MM.1S (cell line): ENCODE measurements at regions not wholly inside any gene's neighbourhood (a gene's known extent, or its start where the extent isn't known, plus 50 kb on each side); places are given as distances from the start of the nearest gene placed in this dataset.

Source experiments
- DNase-seq: peaks from one replicate; pipeline ENCODE4 v3.0.0-alpha.2; 2015
- H2AFZ ChIP-seq: fragments of 300-600 bp; sonication (generic); 2 replicates; pipeline ENCODE4 v1.6.0; 2016; ENCODE audit warnings: antibody characterized with exemption, low read length
- H3F3A ChIP-seq: fragments of 300-600 bp; sonication (generic); 2 replicates; pipeline ENCODE4 v1.6.1; 2016; ENCODE audit warnings: mild to moderate bottlenecking, antibody characterized with exemption, low read length, moderate library complexity, mixed read lengths; ENCODE audit not compliant: insufficient read depth
- H3K27ac ChIP-seq: fragments of 300-600 bp; sonication (generic); 2 replicates; pipeline ENCODE4 v1.5.1; 2016; ENCODE audit warnings: mild to moderate bottlenecking, low read length
- H3K27me3 ChIP-seq: fragments of 300-600 bp; sonication (generic); replicated peaks from 2 replicates; pipeline ENCODE4 v1.6.0; 2016; ENCODE audit warnings: low read length; ENCODE audit not compliant: insufficient read depth
- H3K36me3 ChIP-seq: fragments of 300-600 bp; sonication (generic); replicated peaks from 2 replicates; pipeline ENCODE4 v1.6.1; 2016; ENCODE audit warnings: mild to moderate bottlenecking, low read length, mixed read lengths; ENCODE audit not compliant: insufficient read depth
- H3K4me1 ChIP-seq: fragments of 300-600 bp; sonication (generic); 2 replicates; pipeline ENCODE4 v1.6.1; 2016; ENCODE audit warnings: low read length, mixed read lengths
- H3K4me2 ChIP-seq: fragments of 300-600 bp; sonication (generic); 2 replicates; pipeline ENCODE4 v1.6.0; 2016; ENCODE audit warnings: low read depth, low read length
- H3K4me3 ChIP-seq: fragments of 300-600 bp; sonication (generic); 2 replicates; pipeline ENCODE4 v1.5.1; 2016; ENCODE audit warnings: low read length, mixed read lengths
- H3K79me2 ChIP-seq: fragments of 300-600 bp; sonication (generic); 2 replicates; pipeline ENCODE4 v1.6.1; 2016; ENCODE audit warnings: mixed run types, low read length, mixed read lengths
- H3K9ac ChIP-seq: fragments of 300-600 bp; sonication (generic); 2 replicates; pipeline ENCODE4 v1.6.1; 2016; ENCODE audit warnings: low read length, mixed read lengths
- H3K9me2 ChIP-seq: fragments of 300-600 bp; sonication (generic); replicated peaks from 2 replicates; pipeline ENCODE4 v1.6.1; 2016; ENCODE audit warnings: mild to moderate bottlenecking, low read length, mixed read lengths; ENCODE audit not compliant: insufficient read depth
- H3K9me3 ChIP-seq: fragments of 300-600 bp; sonication (generic); replicated peaks from 2 replicates; pipeline ENCODE4 v1.6.1; 2016; ENCODE audit warnings: mild to moderate bottlenecking, low read length, mixed read lengths; ENCODE audit not compliant: insufficient read depth
- H4K20me1 ChIP-seq: fragments of 300-600 bp; sonication (generic); 2 replicates; pipeline ENCODE4 v1.6.1; 2016; ENCODE audit warnings: mild to moderate bottlenecking, low read length, moderate library complexity, mixed read lengths; ENCODE audit not compliant: insufficient read depth
- EZH2 ChIP-seq: fragments of 300-600 bp; sonication (generic); optimal IDR thresholded peaks from 2 replicates; pipeline ENCODE3; 2017; ENCODE audit warnings: low read depth, mild to moderate bottlenecking, antibody characterized with exemption, low read length, mixed read lengths
- EZH2phosphoT487 ChIP-seq: fragments of 300-600 bp; sonication (generic); IDR thresholded peaks from 2 replicates; pipeline ENCODE4 v1.6.1; 2018; ENCODE audit warnings: antibody characterized with exemption, low read length
- TF ChIP-seq, protein P1 (sequence below): fragments of 300-600 bp; sonication (generic); IDR thresholded peaks from 2 replicates; pipeline ENCODE4 v1.5.1; 2016; ENCODE audit warnings: antibody characterized with exemption, low read length, mixed read lengths

DNA sequence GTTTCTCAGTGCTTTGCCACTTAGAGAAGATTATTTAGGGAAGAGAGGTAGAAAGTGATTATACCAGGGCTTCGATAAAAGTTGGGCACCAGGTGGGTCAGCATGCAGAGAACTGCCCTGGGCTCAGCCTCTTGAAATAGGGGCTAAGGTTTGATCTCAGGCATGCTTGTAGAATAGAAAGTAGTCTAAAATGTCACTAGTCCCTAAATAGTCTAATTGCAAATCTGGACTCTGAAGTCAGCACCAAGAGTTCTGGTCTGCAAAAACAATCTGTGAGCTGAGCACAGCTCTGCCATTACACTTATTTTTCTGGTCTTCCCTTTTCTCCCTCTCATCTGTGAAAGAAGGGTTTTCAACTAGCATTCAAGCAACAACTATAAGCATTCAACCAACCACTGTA is 248.0 kb downstream of the SMARCA2 start:
- Histone ChIP-seq H3K4me3 (no peak overlapping the region), H3K36me3 (no peaks in the 10 kb centered on the region), H3K9ac (no peak overlapping the region), H3K4me1 (no peaks in the 10 kb centered on the region), H4K20me1 (no peaks in the 10 kb centered on the region), H3K9me3 (no peaks in the 10 kb centered on the region), H3K27ac (no peak overlapping the region), H3K27me3 (no peaks in the 10 kb centered on the region), H3K4me2 (no peak overlapping the region; the same call in 1 of the 2 replicates), H3F3A (no peaks in the 10 kb centered on the region), H2AFZ (0 out of 2 replicates have a peak overlapping the region, but pooled peaks have one; percentile 10), H3K9me2 (no peaks in the 10 kb centered on the region), H3K79me2 (no peaks in the 10 kb centered on the region)
- no peak for DNase-seq
- TF ChIP-seq EZH2: no peak
- no peak for TF ChIP-seq EZH2phosphoT487
- TF ChIP-seq, protein P1, sequence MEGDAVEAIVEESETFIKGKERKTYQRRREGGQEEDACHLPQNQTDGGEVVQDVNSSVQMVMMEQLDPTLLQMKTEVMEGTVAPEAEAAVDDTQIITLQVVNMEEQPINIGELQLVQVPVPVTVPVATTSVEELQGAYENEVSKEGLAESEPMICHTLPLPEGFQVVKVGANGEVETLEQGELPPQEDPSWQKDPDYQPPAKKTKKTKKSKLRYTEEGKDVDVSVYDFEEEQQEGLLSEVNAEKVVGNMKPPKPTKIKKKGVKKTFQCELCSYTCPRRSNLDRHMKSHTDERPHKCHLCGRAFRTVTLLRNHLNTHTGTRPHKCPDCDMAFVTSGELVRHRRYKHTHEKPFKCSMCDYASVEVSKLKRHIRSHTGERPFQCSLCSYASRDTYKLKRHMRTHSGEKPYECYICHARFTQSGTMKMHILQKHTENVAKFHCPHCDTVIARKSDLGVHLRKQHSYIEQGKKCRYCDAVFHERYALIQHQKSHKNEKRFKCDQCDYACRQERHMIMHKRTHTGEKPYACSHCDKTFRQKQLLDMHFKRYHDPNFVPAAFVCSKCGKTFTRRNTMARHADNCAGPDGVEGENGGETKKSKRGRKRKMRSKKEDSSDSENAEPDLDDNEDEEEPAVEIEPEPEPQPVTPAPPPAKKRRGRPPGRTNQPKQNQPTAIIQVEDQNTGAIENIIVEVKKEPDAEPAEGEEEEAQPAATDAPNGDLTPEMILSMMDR: no peak

DNA sequence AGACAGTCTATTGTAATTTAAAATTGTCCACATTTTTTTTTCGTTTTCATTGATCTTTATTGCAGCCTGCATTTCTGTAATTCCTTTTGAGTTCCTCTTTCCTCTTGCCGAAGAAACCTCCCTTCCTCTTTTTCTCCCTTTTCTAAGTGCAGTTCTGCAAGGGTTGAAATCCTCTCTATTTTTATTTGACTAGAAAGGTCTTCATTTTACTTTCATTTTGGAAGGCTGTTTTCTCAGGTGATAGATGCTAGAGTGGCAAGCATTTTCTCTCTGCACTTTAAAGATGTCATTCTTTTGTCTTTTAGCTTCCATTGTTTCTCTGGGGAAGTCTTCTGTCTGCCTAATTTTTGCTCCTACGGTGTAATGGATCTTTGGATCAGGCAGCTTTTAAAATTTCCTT is 248.5 kb downstream of the SMARCA2 start:
- no peak overlapping the region for H3K4me3 ChIP-seq
- TF ChIP-seq EZH2 (no peak), EZH2phosphoT487 (no peak)
- TF ChIP-seq, protein P1: no peak
- H3K4me2 ChIP-seq: peak overlapping the region; percentile 14; the same call in 1 of the 2 replicates
- no peaks in the 10 kb centered on the region for H3F3A ChIP-seq
- H4K20me1 ChIP-seq: no peaks in the 10 kb centered on the region
- H2AFZ ChIP-seq: 0 out of 2 replicates have a peak overlapping the region, but pooled peaks have one; percentile 22
- H3K9me2 ChIP-seq: no peaks in the 10 kb centered on the region
- H3K9me3 ChIP-seq: no peaks in the 10 kb centered on the region
- H3K79me2 ChIP-seq: no peaks in the 10 kb centered on the region
- H3K27ac ChIP-seq: no peak overlapping the region
- H3K36me3 ChIP-seq: no peaks in the 10 kb centered on the region
- H3K27me3 ChIP-seq: no peaks in the 10 kb centered on the region
- H3K9ac ChIP-seq: no peak overlapping the region
- no peaks in the 10 kb centered on the region for H3K4me1 ChIP-seq
- DNase-seq: no peak

DNA sequence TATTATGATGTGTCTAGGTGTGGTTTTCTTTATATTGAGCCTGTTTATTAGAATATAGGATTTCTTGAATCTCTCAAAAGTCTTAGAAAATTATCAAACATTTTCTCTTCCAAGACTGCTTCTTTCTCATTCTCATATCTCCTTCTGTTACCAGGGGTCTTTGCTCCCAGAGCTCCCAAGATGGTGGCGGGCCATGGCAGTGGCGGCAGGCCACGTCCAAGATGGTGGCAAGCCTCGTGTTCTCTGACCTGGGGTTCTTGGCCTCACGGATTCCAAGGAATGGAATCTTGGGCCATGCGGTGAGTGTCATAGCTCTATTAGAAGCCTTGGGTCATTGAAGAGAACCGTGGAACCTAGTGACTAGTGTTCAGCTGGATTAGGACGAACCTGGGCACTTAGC is 248.9 kb downstream of the SMARCA2 start:
- no peaks in the 10 kb centered on the region for H3K9me2 ChIP-seq
- H3K4me3 ChIP-seq: no peak overlapping the region
- no peaks in the 10 kb centered on the region for H3K9me3 ChIP-seq
- no peaks in the 10 kb centered on the region for H3K36me3 ChIP-seq
- H3K4me1 ChIP-seq: no peaks in the 10 kb centered on the region
- H4K20me1 ChIP-seq: no peaks in the 10 kb centered on the region
- no peaks in the 10 kb centered on the region for H3K27me3 ChIP-seq
- no peaks in the 10 kb centered on the region for H3F3A ChIP-seq
- no peak for TF ChIP-seq EZH2
- no peak for TF ChIP-seq EZH2phosphoT487
- TF ChIP-seq, protein P1: no peak
- H3K9ac ChIP-seq: no peak overlapping the region
- H3K27ac ChIP-seq: no peak overlapping the region
- 0 out of 2 replicates have a peak overlapping the region, but pooled peaks have one; percentile 22 for H2AFZ ChIP-seq
- H3K79me2 ChIP-seq: no peaks in the 10 kb centered on the region
- H3K4me2 ChIP-seq: peak overlapping the region; percentile 14; the same call in 1 of the 2 replicates
- DNase-seq: no peak
